GM21367 (cell line): ENCODE measurements at regions not wholly inside any gene's neighbourhood (a gene's known extent, or its start where the extent isn't known, plus 50 kb on each side); places are given as distances from the start of the nearest gene placed in this dataset.
A peak's percentile ranks its signal among the peaks of the same experiment; 100 is the strongest.

Experiments
- ATAC-seq: cut with Tn5 transposase; IDR thresholded peaks from one replicate; pipeline ENCODE4 v1.9.1; 2021; ENCODE audit not compliant: unreplicated experiment

DNA sequence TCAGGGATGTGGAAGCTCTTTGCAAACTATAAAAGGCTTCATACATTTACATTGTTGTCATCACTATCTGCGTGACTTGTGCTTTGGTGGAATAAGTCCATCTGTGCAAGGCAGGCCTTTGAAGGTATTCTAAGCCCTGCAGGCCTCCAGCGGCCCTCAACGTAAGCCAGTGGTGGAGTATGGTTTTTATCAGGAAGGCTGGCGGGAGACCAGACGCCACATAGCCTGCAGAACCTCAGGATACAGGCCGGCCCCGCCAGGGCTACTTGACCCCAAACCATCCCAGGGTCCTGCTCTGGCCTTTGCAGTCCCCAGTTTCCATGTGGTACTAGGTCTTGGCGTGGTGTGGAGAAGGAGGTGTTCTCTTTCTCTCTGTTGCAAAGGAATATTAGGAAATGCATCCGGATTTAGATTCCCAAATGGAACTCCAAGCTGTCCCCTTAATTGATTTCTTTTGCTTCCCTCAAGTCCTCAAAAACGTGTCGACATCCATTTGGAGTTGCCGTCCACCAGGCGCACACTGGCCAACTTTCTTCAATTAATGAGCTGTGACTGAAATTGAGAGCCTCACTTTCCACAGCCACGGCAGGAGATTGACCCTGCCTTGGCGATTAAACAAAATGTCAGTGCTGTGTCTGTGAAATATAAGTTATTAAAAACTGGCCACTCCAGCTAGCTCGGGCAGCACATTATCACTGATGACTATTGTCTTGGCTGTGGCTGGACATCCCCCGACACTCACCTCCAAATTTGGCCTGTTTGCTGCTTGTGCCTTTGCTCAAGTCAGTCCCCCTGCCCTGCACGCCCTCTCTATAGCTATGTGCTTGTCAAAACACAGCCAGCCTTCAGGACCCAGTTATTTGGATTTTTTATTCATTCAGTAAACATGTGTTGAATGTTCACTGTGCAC, 239.8 kb upstream of the TLE3 start:
- ATAC-seq, result no peak

DNA sequence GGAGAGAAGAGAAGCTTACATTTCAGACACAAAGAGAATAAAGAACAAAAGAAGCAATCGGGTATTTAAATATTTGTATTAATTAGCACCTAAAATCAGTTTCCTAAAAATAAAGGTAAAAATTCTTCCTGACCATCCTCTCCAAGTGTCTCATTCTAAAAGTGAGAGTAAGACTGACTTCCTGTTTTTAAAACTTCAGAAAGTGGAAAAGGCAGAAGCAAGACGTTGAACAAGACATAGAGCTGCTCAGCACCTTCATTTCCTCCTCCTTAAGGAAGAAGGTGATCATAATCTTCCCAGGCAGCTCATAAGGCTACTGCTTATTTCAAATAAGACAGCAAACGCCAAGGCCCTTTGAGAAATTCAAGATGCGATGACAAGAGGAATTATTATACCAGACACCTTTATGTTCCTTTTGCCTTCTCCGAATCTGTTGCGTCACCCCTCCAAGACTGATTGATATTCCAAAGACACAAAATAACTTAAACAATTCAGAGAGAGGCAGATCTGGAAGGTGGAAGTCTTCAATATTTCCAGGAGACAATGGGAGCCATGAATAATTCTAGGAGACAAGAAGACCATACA, 238.8 kb upstream of the TLE3 start:
- ATAC-seq, result no peak

DNA sequence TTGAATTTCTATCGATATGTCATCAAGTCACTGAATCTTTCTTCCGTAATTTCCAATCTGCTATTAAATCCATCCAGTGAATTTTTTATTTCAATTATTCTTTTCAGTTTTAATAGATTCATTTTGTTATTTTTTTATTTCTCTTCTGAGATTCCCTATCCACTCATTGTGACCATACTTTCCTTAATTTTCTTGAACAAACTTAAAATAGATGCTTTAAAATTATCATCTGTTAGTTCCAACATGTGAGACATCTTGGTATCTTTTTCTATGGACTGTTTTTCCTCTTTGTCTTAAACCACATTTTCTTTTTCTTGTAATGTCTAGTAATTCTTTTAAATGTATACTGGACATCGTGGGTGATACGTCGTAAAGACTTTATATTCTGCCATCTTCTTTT, 236.6 kb upstream of the TLE3 start:
- ATAC-seq, result no peak

DNA sequence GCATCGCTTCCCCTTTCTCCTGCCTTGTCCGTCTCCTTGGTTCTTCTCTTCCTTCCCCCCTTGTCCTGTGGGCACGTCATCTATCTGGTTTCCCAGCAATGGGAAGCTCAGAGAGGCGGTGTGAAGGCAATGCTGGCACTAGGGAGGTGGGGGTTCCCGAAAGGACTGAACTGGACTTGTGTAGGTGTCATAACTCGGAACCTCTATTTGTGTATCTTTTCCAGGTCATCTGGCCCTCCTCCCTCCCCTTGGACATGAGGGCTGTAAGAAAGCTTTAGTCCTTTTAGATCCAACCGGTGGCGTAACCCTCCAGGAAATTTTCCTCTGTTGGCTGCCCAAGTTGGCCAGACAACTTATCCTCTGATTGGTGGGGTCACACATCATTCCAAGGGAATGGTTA, 231.5 kb upstream of the TLE3 start:
- ATAC-seq, result no peak

DNA sequence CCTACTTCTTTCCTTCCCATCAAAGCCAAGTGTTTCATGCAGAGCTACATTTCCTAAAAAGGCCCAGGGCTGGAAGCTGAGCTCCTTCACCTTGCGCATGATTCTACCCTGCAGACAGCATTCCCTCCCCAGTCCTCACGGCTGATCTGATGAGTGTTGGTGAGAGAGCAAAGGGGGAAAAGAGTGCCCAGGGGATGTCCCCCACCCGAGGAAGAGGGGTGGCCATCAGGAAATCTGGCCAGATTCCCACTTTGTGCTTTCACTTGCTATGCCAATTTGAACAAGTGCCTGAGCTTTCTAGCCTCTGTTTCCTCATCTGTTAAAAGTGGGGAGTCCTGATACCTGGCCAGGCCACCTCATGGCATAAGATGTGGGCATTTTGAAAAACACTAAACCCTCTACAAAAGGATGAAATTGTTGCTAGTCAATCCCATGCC, 231.0 kb upstream of the TLE3 start:
- ATAC-seq, result no peak

DNA sequence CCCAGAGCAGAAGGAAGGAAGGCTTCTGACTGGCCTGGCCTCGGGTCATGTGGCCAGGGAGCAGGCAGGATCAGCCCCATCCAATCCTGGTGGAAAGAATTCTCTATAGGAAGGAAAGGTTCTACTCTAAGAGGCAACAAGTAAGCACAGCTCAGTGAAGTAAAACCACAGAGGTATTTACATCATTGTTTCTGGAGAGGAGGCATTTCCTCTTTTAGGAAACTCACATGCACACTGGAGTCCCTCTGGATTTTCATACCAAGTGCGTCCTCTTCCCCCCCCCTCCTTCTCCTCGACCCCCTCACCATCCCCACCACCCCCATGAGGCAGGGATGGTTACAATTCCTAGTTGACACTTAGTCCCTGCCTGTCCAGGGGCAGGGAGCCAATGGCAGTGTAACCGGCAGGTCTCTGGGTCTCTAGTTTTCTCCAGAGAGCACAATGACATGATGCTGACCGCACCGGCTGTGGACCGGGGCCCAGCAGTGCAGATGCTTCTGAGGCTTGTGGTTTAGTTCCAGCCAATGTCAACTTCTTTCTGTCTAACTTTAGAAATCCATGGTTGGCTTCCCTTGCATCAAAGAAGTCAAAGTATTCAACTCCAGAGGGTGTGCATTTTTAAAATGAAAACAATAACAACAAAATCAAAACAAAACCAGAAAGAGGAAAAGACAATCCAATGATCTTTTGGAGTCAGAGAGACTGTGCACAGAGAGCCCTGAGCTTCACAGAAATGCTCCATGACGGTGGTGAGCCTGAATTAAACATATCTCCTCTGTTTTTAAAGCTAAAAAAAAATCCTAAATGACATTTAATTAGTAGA, 230.3 kb upstream of the TLE3 start:
- peak; percentile 57 for ATAC-seq

DNA sequence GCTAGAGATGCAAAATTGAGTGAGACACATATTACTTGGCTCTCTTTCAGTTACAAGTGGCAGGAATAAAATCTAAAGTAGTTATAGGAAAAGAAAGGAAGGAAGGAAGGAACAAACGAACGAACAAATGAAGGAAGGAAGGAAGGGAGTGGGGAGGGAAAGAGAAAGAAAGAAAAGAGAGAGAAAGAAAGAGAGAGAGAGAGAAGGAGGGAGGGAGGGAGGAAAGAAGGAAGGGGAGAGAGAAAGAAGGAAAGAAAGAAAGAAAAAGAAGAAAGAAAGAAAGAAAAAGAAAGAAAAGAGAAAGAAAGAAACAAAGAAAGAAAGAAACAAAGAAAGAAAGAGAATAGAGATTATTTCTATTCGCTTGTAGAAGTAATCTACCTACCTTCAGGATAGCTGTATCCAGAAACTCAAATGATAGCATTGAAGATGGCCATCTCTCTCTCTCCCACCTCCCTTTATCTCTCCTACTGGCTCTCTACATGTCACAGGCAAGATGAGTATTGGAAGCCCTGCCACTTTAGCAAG, 229.7 kb upstream of the TLE3 start:
- no peak for ATAC-seq

DNA sequence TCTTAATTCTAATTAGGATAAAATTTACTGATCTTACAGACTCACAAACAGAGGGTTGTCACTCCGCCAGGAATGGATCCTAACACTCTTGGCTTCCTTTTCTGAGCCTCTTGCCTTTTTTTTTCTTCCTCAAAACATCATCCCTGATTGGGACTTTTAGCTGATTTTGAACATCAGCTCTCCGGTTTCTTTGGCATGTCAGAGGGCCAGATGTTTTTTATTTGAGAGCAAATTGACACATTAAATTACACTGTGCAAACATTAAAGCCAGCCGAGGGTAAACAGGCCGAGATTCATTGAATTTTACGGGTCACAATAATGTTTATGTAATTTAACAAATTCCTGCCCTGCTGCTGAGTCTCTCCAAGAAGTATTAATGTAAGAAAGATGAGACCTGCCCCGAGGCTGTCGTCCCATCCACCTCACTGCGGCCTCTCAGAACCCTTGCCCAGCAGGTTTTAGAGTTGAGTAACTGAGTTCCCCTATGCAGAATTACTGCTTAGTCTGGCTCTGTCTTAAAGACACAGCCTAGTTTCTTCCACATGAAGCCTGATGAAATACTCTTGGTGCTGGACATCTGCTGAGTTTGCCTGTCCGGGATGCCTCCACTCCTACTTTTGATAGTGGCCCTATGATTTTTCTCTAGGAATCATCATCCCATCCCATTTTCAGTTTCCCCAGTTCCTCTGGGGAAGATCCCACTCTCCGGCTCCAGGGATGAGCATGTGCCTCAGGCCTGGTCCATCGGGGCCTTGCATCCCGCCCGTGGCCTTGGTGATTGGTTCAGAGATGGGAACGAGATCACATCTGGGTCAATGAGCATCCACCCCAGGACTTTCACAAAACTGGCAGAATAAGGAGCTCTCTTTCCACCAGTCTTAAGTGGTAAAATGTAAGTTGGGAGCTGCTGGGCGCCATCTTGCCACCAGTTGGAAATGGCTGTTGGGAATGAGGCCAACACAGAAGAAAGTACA, 226.6 kb upstream of the TLE3 start:
- ATAC-seq, result no peak

DNA sequence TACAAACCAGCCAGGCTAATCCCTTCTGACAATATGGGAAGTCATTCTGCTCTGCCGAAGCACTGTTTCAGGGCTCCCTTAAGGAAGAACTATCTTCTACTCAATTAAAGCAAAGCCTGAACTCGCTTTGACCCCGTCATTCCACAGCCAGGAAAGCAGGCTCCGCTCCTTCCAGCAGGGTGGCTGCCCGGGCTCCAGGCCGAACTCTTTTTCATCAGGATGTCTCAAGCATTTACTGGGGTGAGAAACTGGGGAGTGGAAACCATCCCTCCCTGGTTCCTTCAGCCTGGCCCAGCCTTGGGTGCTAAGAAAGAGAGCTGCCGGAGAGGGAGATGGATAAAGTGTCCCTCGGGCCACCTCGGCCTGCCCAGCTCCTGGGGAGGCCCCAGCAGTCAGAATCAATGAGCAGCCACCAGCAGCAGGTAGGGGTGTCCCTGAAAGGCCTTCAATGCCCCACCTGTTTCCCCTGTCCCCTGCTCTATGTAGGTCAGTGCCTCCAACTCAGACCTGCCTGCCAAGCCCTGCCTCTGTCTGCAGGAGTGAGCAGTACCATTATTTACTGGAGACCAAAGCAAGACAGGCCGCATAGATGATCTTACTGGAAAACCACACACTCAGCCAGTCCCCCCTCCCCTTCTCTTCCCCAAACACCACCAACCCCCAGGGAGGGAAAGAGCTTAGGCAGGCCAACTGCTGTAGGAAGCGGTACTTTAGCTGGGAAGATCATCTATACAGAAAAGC, 225.6 kb upstream of the TLE3 start:
- ATAC-seq, result no peak

DNA sequence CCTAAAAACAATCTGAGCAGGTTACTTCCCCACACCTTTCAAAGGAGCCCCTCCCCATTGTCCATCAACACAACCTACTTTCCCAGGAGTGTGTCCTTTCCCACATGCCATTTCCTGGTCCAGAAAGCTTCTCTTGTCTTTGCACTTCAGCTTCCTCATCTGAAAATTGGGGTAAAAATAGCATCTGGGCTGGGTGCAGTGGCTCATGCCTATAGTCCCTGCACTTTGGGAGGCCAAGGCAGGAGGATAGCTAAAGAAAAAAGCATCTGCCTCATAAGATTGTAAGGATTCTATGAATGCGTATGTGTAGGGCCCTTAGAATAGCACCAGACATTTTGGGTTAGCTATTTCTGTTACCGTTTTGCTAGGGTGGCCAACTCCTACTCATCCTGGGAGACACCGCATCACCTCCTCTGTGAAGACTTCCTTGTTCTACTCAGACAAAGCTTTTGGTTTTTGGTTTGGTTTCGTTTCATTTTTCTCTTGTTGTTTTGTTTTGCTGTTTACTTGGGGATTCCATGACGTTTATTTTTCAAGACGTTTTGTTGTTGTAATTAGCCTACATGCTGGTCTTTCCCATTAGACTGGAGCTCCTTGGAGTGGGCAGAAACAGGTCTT, 224.4 kb upstream of the TLE3 start:
- ATAC-seq, result no peak

DNA sequence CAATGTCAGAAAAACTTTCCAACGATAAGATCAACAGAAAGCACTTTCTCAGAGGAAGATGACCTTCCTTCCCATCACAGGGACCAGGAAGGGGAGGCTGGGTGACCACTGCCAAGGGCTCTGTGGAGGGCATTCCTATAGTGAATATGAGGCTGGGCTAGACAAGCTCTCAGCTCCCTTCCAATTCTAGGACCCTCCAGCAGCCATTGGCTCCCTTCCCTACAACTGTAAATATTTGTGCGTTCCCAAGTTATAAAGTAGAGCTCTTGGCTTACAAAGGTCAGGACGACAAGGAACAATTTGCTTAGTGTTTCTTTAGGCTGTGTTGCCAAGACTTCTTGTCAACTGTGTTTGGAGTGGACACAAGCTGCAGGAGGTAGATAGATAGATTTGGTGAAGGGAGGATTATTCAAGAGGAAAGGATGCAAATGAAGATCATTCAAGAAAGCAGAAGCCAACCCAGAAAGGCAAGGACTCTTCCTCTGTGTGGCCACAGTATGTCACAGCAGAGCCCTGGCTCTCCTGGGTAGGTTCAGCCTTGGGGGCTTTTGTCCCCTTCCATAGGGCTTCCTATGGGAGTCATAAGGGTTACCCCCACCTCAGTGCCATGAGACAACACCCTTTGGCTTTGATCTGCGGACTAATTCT, 223.6 kb upstream of the TLE3 start:
- no peak for ATAC-seq

DNA sequence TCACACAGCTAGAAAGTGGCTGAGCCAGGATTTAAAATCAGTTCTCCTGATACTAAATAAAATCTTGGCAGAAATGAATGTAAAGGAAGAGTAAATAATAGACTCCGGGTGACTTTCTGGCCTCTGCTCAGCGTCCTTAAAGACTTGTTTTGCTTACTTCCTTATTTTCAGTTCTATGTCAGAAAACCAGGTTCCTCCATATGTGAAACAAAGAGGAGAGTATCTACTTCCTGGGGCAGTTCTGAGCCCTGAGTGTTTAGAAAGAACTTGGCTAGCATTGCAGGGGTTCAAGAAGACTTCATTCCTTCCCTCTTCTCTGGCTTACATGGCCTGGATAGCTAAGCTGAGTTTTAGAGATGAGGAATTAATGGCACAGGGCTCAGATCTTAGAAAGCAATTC, 222.8 kb upstream of the TLE3 start:
- ATAC-seq, result no peak

DNA sequence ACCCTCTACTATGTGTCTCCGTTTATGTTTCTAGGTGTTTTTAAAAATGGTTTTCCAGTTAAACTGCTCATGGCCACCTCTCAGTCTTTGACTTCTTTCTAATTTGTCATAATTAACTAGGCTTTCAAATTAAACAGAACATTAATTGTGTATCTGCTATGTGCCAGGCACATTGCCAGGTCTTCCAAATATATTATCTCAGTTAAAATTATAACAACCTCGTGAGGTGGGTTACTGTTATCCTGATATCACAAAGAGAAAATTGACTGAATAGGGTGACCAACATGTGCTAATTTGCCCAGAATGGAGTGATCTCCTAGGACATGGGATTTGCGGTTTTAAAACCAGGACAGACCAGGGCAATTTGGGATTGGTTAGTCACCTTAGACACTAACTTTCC, 222.4 kb upstream of the TLE3 start:
- no peak for ATAC-seq

DNA sequence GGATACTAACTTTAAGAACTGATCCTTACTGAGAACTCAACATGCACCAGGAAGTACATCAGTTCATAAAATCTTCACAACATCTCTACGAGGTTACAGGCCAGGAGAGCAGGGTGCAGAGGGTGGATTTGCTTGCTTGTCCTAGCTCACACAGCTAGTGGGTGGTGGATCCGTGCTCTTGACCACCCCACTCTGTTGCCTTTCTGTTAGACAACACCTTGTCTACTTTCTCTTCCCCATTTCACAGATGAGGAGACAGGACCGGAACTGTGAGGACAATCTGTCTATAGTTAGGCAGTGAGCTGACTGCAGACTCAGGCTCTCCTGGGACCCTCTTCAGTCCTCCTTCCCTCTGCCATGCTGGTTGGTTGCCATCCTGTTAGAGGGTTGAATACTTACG, 221.7 kb upstream of the TLE3 start:
- peak; percentile 80 for ATAC-seq

DNA sequence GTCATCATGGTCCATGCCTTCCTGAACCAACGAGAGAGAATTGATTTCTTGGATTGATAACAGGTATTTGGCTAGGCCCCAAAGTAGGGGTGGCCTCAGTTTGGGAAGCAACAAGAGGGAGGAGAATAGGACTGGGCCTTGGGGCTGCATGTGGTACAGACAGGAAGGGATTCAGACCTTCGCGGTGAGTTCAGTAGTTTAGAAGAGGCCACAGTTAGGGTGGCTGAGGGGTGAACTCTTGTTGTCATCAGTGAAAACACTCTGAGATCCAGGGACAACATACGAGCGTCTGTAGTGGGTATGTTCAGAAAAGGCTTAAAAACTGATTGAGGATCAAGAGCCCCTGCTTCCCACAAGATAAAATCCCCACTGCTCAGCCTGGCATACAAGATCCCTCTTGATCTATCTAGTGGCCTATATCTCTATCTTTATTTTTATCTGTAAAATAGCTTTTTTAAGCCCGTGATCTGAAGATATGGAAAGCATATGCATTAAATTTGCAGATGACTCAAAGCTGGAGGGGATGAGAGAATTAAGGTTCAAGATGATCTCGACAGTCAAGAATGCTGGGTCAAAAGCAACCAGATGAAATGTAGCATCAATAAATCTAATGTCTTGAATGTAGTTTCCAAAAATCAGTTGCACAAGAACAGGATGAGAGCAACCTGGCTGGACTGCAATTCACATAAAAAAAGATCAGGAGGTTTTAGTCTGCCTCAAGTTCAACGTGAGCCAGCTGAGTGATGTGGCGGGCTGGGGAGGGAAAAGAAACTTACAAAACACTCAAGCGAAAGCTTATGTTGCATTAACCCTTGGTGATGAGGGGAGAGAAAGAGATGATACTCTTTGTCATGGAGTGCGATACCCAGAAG, 221.1 kb upstream of the TLE3 start:
- peak; percentile 26 for ATAC-seq

DNA sequence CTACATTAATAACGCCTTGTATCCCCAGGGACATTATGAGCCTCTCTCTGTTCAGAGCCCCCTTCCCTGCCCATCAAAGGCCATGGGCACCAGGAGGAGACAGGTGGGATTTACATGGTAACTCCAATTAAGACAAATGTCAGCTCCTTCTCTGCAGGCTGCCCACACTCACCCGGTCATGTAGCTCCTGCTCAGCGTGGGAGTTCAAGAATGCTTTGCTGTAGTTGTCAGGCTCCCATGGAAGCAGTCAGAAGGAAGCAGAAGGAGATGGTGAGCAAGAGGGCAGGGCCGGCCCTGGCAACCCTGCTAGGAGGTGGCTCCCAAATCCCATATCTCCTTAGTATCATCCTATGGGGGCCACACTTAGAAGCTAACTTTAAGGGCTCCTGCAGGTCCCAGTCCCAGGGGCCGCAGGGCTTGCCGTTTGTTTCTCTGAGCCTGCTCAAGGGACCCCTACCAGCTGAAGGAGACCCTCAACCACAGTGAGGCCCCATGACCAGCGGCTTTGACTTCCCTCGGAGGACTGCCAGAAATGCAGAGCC, 218.4 kb upstream of the TLE3 start:
- no peak for ATAC-seq

DNA sequence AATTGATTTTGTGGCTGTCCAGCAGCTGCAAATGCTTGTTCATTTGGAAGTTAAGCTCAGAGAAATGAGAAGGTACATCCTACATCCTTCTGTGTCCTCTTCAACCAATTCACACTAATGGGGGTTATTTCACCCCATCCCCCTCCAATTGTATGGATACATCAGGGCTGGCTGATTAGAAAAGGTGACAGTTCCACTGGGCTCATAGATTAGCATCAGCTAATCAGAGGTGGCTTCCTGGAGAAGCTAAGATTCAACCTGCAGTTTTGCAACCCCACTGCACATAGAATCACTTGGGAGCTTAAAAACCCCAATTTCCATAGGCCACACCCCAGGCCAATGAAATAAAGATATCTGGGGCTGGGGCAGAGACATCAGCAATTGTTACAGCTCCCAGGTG, 217.7 kb upstream of the TLE3 start:
- no peak for ATAC-seq
